Left lung (tissue), 4 donors: ENCODE measurements at regions not wholly inside any gene's neighbourhood (a gene's known extent, or its start where the extent isn't known, plus 50 kb on each side); places are given as distances from the start of the nearest gene placed in this dataset.

ENCODE experiments used
- ATAC-seq: fragments of 200-7000 bp; cut with Tn5 transposase; one replicate; pipeline ENCODE4 v1.9.1; 2020; ENCODE audit warnings: moderate library complexity
- DNase-seq, 4 donors: peaks; one replicate each; pipeline ENCODE4 v3.0.0-alpha.2; 2013 to 2020
- H3K27ac ChIP-seq, 2 donors: fragments of 200-600 bp; sonication (generic) in 1 of 2; one replicate each; pipeline versions ENCODE4 v1.5.0 to v1.8.0; 2020 to 2021
- H3K27me3 ChIP-seq, 2 donors: fragments of 200-600 bp; sonication (generic) in 1 of 2; one replicate each; pipeline versions ENCODE4 v1.5.0 to v1.8.0; 2020 to 2021
- H3K36me3 ChIP-seq, 2 donors: fragments of 200-600 bp; sonication (generic) in 1 of 2; one replicate each; pipeline versions ENCODE4 v1.5.0 to v1.8.0; 2020 to 2021
- H3K4me1 ChIP-seq, 2 donors: fragments of 200-600 bp; one replicate each; pipeline ENCODE4 v1.8.0; 2021
- H3K4me3 ChIP-seq, 2 donors: fragments of 200-600 bp; sonication (generic) in 1 of 2; one replicate each; pipeline versions ENCODE4 v1.5.0 to v1.8.0; 2020 to 2021; ENCODE audit warnings: mild to moderate bottlenecking in 1 of 2
- H3K9me3 ChIP-seq, 2 donors: fragments of 200-600 bp; sonication (generic) in 1 of 2; one replicate each; pipeline versions ENCODE4 v1.5.0 to v1.8.0; 2020 to 2021
- intact Hi-C, 2 donors: fragments of 100-400 bp; cut with DNase I; formaldehyde crosslinking; loops; one replicate each; pipeline versions ENCODE4 v1.11.2 to v1.14.2; 2022
- TF ChIP-seq, protein P1 (sequence below), 2 donors: fragments of 200-600 bp; sonication (generic) in 1 of 2; IDR thresholded peaks; one replicate each; pipeline versions ENCODE4 v1.5.0 to v1.8.0; 2021; ENCODE audit warnings: antibody characterized with exemption in 2 of 2
- donor health status: DM: no; HTN: yes; CAD: no.
- donor health status: DM: no; HTN: no; CAD: no.

DNA sequence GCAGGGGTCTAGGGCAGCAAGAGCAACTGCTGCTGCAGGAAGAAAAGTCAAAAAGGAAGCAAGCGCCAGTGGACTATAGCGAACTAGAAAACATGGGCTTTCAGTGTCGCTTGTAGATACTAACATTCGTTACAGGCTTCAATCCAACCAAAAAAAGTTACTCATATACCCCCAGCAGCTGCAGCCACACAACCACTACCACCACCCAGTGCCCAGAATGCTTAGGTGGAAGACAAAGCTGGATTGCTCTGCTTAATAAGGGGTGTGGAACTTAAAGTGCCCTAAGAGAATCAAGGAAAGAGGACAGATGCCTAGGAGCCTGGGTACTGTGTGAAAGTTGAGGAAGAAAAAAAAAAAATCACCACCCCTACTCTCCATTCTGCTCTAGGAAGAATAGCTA, 203.6 kb downstream of the ELAVL2 start:
- ATAC-seq (no peak), DNase-seq (no peak)
- Histone ChIP-seq H3K4me1 (no peaks in the 10 kb centered on the region), H3K4me3 (no peak overlapping the region), H3K9me3 (peaks cover 0 to 3% of the 10 kb centered on the region in 2 donors), H3K36me3 (no peaks in the 10 kb centered on the region), H3K27ac (no peak overlapping the region), H3K27me3 (no peaks in the 10 kb centered on the region)
- TF ChIP-seq, protein P1, sequence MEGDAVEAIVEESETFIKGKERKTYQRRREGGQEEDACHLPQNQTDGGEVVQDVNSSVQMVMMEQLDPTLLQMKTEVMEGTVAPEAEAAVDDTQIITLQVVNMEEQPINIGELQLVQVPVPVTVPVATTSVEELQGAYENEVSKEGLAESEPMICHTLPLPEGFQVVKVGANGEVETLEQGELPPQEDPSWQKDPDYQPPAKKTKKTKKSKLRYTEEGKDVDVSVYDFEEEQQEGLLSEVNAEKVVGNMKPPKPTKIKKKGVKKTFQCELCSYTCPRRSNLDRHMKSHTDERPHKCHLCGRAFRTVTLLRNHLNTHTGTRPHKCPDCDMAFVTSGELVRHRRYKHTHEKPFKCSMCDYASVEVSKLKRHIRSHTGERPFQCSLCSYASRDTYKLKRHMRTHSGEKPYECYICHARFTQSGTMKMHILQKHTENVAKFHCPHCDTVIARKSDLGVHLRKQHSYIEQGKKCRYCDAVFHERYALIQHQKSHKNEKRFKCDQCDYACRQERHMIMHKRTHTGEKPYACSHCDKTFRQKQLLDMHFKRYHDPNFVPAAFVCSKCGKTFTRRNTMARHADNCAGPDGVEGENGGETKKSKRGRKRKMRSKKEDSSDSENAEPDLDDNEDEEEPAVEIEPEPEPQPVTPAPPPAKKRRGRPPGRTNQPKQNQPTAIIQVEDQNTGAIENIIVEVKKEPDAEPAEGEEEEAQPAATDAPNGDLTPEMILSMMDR (IDR thresholded peaks at IDR 0.05), result no peak
- intact Hi-C loops, result no loop called here

DNA sequence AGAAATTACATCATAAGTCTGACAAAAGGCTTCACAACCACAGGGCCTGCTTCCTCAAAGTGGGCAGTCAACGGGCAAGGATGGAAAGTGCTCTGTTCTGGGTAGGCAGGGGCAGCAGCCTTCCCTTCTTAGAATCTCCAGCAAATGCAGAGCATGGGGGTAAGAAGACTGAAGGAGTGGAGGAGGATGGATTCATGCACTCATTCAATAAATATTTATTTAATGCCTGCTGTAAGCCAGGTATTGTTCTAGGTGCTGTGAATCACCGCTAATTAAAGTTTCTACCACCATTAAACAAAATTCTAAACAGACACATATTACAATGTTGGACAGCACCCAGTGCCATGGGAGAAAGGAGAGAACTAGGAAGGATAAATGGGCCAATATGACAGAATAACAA, 195.6 kb downstream of the ELAVL2 start:
- no peak for ATAC-seq
- H3K27ac ChIP-seq, result no peak overlapping the region
- TF ChIP-seq, protein P1 (IDR thresholded peaks at IDR 0.05), result no peak
- H3K4me3 ChIP-seq, result no peak overlapping the region
- intact Hi-C loops, result no loop called here
- DNase-seq, result no peak
- no peaks in the 10 kb centered on the region for H3K36me3 ChIP-seq
- H3K27me3 ChIP-seq, result no peaks in the 10 kb centered on the region
- H3K4me1 ChIP-seq, result no peaks in the 10 kb centered on the region
- peaks cover 0 to 3% of the 10 kb centered on the region in 2 donors for H3K9me3 ChIP-seq

DNA sequence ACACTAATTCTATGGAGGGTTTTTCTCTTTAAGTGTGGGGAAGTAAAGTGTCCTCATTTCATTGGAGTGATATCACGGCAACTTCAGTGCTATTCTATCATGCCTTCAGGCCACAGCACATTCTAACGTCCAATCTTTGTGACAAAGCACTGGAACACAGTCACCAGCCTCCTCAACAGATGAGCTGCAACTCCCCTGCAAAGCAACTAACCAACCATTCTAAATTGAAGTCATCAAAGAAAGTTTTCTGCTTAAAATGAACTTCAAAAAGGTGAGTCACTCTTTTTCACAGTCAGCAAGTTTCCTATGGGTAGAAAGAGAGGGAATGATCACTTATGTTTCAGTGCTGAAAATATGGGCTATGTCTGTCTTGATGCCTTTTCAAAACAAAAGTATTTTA, 190.8 kb downstream of the ELAVL2 start:
- H3K36me3 ChIP-seq, result no peaks in the 10 kb centered on the region
- H3K9me3 ChIP-seq, result no peaks in the 10 kb centered on the region
- no peak for ATAC-seq
- TF ChIP-seq, protein P1 (IDR thresholded peaks at IDR 0.05), result no peak
- intact Hi-C loops, result no loop called here
- H3K27me3 ChIP-seq, result no peaks in the 10 kb centered on the region
- H3K4me3 ChIP-seq, result no peak overlapping the region
- DNase-seq, result no peak
- no peaks in the 10 kb centered on the region for H3K4me1 ChIP-seq
- no peak overlapping the region for H3K27ac ChIP-seq

DNA sequence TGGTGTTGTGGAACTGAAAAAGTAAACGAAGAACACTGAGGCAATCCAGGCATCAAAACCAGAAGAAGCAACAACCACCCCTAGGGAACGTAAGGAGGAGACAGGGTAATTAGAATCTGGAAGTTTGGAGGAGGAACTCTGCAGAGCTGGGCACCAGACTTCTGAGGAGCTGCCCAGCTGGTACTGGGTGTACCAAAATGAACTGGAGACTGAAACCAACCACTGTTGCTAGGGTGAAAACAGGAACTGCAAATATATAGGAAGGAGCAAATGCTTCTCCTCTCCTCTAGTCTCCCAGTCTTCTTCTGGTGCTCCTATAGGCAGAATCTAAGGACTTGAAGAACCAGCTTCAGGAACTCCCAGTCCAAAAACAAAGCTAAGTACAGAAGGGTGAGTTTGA, 189.8 kb downstream of the ELAVL2 start:
- DNase-seq (no peak), ATAC-seq (no peak)
- Histone ChIP-seq H3K27ac (no peak overlapping the region), H3K4me3 (no peak overlapping the region), H3K4me1 (no peaks in the 10 kb centered on the region), H3K9me3 (no peaks in the 10 kb centered on the region), H3K27me3 (no peaks in the 10 kb centered on the region), H3K36me3 (no peaks in the 10 kb centered on the region)
- TF ChIP-seq, protein P1 (IDR thresholded peaks at IDR 0.05), result no peak
- intact Hi-C loops, result no loop called here

DNA sequence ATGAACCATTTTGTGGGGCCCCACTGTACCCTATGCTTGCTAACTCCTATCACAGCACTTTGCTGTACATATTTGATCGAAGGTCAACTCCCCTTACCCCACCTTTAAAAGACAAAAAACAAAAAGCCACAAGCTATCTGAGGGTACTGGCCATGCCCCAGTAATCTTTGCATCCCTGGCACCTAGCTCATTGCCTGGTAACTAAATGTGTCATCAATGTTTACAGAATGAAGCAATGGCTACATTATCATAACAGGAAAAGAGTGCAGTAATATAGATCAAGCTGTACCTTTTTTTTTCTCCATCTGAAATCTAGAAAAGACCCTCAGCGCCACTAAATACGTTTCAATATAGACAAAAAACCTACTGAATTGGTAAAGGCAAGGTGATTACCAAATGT, 188.0 kb downstream of the ELAVL2 start:
- ATAC-seq (no peak), DNase-seq (no peak)
- no peaks in the 10 kb centered on the region for H3K36me3 ChIP-seq
- H3K4me3 ChIP-seq, result no peak overlapping the region
- TF ChIP-seq, protein P1 (IDR thresholded peaks at IDR 0.05), result no peak
- intact Hi-C loops, result no loop called here
- no peaks in the 10 kb centered on the region for H3K4me1 ChIP-seq
- no peaks in the 10 kb centered on the region for H3K9me3 ChIP-seq
- H3K27me3 ChIP-seq, result no peaks in the 10 kb centered on the region
- no peak overlapping the region for H3K27ac ChIP-seq
